ENCODE measurements at regions not wholly inside any gene's neighbourhood (a gene's known extent, or its start where the extent isn't known, plus 50 kb on each side); places are given as distances from the start of the nearest gene placed in this dataset.

- TF ChIP-seq GATA3 (IDR thresholded peaks at IDR 0.05; ENCODE audit: low read depth, low read length) (no peak), GATA2 (IDR thresholded peaks at IDR 0.05; ENCODE audit: low read depth, low read length) (no peak)
Measured at GRCh38 chr21:24436236-24436635, 1171.0 kb downstream of the MRPL39 start.
